GM21360 (cell line): ENCODE measurements at regions not wholly inside any gene's neighbourhood (a gene's known extent, or its start where the extent isn't known, plus 50 kb on each side); places are given as distances from the start of the nearest gene placed in this dataset.

Experiments used
- ATAC-seq: cut with Tn5 transposase; IDR thresholded peaks from one replicate; pipeline ENCODE4 v1.9.1; 2021; ENCODE audit warnings: mild to moderate bottlenecking, moderate library complexity; ENCODE audit not compliant: unreplicated experiment

DNA sequence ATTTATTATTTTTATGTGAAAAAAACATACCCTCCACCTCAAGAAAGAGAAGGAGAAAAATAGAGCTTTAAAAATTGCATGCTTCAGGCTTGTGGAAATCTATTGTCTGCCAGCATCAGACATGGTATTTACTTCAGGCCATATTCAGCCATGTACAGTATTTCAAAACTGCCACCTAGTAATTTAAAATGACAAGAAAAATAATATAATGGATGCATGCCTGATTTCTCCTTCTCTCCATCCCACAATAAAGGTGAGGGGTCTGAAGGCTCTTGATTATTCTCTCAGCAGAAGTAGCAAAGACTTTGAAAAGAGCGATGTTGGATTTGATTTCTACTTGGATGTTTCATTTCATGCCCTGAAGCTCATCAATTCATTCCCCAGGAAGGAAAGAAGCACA lies 250.7 kb downstream of the TBC1D4 start:
- no peak for ATAC-seq

- no peak for ATAC-seq
Measured at GRCh38 chr13:75226733-75227435, 255.1 kb downstream of the TBC1D4 start.

- no peak for ATAC-seq
Measured at GRCh38 chr13:75226092-75226491, 255.9 kb downstream of the TBC1D4 start.

DNA sequence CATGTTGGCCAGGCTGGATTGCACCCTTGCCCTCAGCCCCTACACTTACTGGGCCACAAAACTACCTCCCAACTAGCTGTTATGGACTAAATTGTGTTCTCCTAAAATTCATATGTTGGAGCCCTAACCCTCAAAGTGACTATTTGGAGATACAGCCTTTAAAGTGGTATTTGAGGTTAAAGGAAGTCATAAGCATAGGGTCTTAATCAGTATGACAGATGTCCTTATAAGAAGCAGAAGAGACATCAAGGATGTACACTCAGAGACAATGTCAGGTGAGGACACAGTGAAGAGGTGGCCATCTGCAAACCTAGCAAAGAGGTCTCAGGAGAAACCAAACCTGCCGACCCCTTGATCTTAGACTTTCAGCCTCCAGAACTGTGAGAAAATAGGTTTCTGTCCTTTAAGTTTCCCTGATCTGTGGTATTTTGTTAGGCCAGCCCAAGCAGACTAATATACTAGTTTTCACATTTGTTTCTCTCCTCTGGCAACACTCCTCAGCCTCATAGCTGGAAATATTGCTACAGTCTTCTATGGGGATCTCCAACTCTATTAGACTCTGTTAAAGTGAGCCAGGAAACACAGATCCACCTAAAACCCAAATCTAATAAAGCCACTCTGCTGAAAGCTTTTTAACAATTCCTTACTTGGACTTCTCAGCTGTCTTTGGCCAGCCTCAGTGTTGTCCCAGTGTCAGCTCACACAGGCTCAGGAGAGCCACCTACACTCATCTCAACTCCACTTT lies 256.5 kb downstream of the TBC1D4 start:
- no peak for ATAC-seq

GRCh38 chr13:75224053-75224742 lies 257.8 kb downstream of the TBC1D4 start:
- ATAC-seq = no peak

- ATAC-seq = no peak
Measured at GRCh38 chr13:75222031-75222430, 259.9 kb downstream of the TBC1D4 start.

DNA sequence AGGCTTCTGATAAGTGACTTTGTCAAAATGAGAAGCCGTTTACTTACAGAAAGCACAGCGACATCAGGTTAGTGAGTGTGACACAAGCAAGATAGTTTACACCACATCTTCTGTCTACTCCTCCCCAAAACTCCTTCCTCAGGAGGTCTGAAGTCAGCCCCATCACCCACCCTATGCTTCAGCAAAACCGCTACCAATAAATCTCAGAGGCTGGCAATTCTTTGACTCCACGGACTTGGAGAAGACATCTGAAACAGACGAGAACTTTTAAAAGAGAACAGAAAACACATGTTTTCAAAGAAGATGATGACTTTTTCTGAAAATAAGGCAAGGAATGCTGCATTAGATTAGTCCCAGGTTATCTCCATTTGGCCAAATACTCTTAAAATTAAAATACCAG lies 261.1 kb downstream of the TBC1D4 start:
- ATAC-seq = no peak

DNA sequence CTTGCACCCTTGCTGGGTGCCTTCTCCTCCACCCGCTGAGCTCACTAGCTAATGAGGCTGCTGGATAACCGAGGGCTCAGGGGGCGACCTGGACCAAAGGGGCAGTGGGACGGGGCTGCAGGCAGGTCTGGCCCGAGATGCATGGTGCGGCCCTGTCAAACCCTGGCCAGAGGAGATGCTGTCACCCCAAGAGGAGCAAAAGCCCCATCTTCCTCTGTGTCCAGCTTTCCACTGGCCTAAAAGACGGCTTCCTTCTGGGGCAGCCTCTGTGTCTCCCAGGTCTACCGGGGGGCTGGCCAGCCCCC lies 261.8 kb downstream of the TBC1D4 start:
- ATAC-seq = no peak

- ATAC-seq = peak; percentile 96
Measured at GRCh38 chr13:75219479-75220237, 262.3 kb downstream of the TBC1D4 start.

GRCh38 chr13:75217949-75218348 lies 264.0 kb downstream of the TBC1D4 start:
- ATAC-seq = no peak

DNA sequence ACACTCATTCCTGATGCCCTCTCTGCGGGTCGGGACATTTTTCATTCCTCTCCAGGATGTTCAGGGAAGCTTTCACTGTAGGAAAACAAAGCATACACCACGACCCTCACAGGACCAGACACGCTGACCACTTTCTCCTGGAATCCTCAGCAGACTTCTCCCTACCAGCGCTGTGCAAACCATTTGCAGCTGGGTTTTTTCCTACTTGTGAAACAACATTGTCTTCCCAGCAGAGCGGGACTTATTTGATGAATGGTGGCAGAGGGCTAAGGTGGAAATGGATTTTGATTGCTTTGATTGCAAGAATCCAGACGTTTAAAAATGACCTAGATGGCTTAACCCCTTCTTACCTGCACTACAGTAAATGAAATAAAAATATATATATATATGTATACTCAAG lies 265.9 kb downstream of the TBC1D4 start:
- no peak for ATAC-seq

DNA sequence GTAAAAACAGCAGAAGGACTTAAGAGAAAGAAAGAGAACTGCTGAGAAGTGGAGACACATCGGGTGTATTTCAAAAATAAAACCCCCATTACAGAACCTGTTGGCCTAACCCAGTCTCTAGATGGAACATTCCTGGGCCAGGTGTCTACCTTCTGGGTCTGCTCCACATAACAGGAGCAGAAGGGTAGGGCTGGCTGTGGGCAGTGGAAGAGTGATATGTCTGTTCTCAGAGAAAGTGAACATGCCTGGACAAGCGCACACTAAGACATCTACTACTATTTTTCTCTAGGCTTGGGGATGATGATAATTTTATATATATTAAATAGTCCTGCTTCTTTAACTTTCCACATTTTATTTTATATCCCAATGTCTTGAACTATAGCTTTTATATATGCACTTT lies 267.1 kb downstream of the TBC1D4 start:
- ATAC-seq = no peak

DNA sequence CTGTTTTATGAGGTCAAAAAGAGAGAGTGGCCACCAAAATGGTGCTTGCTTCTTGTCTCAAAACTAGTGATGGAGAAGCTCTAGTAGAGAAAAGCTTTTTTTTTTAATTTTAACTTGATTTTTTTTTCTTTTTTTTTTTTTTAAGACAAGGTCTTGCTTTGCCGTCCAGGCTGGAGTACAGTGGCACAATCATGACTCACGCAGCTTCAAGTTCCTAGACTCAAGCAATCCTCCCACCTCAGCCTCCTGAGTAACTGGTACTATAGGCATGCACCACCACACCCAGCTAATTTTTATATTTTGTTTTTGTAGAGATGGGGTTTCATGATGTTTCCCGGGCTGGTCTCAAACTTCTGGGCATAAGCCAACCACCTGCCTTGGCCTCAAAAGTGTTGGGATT lies 279.0 kb downstream of the TBC1D4 start:
- ATAC-seq = no peak

DNA sequence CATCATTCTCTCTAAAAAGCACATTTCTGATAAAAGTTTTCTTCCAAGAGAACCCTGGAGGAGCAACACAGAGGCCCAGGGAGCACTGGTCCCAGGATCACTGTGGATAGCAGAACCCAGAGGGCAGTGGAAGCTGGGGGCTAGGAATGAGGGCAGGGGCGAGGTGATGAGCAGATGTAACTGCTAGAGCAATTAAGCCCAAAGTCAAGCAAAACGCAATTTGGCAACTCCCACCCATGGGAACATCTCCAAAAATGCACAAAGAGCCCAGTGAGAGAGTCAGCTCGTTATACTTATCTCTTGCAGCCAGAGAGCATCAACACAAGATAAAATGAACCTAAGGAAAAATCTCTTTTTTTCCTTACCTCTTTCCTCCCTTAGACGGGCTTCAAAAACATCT lies 284.2 kb downstream of the TBC1D4 start:
- ATAC-seq = no peak

- no peak for ATAC-seq
Measured at GRCh38 chr13:75196147-75196837, 285.7 kb downstream of the TBC1D4 start.

DNA sequence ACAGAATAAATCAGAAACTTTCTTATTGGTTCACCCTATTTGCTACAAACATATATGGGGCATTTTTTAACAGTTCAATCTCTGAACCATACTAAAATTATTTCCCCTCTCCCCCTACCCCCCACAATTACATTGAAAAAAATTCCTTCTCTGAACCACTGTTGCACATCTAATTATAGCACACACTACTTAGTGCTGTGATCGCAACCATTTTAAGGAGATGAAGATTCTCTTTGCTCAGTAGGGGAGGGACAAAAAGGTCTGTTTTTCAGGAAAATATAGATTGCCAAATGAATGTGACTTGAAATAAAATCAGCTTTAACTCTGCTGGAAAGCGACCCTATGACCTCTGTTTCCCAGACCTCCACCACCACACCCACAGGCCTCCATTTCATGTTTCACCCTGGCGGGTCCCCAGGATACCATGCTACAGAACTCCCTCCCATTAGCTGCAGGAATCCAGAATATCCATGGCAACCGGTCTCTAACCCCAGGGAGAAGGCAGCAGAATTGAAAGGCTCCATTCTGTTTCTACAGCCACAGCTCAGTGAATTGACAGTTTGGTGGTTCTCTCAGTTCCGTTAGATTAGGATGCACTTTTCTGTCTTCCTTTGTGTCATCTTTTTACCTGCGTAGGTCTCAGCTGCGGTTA lies 286.3 kb downstream of the TBC1D4 start:
- ATAC-seq = no peak

DNA sequence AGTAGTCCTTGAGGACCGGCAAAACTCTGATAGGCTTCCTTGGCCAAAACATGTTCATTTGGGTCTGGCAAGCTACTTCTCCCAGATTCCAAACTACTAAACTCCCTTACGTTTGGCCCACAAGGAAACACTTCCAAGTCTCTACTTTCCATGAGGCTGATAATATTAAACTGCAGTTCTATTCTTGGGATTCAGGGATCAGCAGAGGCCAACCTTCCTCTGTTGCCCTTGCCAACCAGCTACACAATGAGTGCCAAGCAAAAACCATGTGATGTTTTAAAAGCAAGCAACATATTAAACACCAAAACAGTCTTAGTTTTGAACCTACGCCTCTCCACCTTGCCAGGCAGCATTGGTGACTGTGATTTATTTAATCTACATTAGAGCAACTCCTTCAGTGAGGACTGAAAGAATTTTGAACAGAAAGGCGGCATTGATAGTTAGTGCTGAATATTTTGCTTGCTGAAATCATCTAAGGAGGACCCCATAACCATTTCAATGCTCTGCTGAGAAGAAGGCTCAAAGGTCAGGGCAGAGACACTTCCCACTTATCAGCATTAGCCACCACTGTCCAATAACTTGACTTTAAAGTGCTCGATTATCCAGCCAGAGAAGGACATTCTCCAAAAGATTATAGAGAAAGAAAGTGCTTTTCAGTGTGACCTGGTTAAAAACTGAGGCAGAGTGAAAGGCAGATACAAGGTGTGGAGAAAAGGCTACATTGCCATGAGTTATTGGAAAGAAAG lies 287.1 kb downstream of the TBC1D4 start:
- ATAC-seq = no peak

GRCh38 chr13:75186379-75186778 lies 295.6 kb downstream of the TBC1D4 start:
- ATAC-seq = no peak

DNA sequence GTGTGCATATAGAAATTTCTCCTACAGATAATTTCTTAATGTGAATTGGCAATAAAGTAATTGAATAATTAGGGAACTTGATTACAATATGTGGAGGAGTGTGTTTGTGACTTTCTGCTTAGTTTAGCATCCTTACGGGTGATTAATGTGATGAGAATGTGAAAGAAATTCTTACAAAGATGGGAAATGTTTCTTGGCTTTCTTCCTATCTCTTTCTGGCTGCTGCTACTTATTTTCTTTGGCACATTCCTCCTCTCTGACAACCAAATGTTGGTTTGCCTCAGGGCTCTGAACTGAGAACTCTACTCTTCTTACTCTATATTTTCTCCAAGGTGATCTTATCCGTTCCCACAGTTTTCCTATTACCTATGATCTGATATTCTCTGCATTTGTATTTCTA lies 300.1 kb downstream of the TBC1D4 start:
- ATAC-seq = no peak
